BLaER1 (cell line): ENCODE measurements at regions not wholly inside any gene's neighbourhood (a gene's known extent, or its start where the extent isn't known, plus 50 kb on each side); places are given as distances from the start of the nearest gene placed in this dataset.
"Not testable (repeated sequence)": the region's sequence is repeated elsewhere in the genome, so short reads cannot be mapped to it uniquely, and the experiment has no call there.

Experiments
- H3K27ac ChIP-seq: shearing (Covaris generic); formaldehyde crosslinking; 2 replicates; pipeline ENCODE4 v1.8.1; 2022
- H3K27me3 ChIP-seq: shearing (Covaris generic); formaldehyde crosslinking; 2 replicates; pipeline ENCODE4 v1.8.1; 2022
- H3K36me3 ChIP-seq: shearing (Covaris generic); formaldehyde crosslinking; 2 replicates; pipeline ENCODE4 v1.8.1; 2022
- H3K4me1 ChIP-seq: shearing (Covaris generic); formaldehyde crosslinking; 2 replicates; pipeline ENCODE4 v1.8.1; 2022
- H3K4me2 ChIP-seq: shearing (Covaris generic); formaldehyde crosslinking; 2 replicates; pipeline ENCODE4 v1.8.1; 2022
- H3K4me3 ChIP-seq: shearing (Covaris generic); formaldehyde crosslinking; 2 replicates; pipeline ENCODE4 v1.8.1; 2022
- H3K9ac ChIP-seq: shearing (Covaris generic); formaldehyde crosslinking; 2 replicates; pipeline ENCODE4 v1.8.1; 2022
- H3K9me3 ChIP-seq: shearing (Covaris generic); formaldehyde crosslinking; 2 replicates; pipeline ENCODE4 v1.8.1; 2022
- H4K20me1 ChIP-seq: shearing (Covaris generic); formaldehyde crosslinking; 2 replicates; pipeline ENCODE4 v1.8.1; 2022
- Cebpa-rat ChIP-seq: shearing (Covaris generic); IDR thresholded peaks from 2 replicates; pipeline ENCODE4 v1.8.1; 2022

GRCh38 chr2:123826729-123827271, 198.3 kb upstream of the CNTNAP5 start:
- no peaks in the 10 kb centered on the region for H4K20me1 ChIP-seq
- H3K36me3 ChIP-seq = no peaks in the 10 kb centered on the region
- no peaks in the 10 kb centered on the region for H3K4me1 ChIP-seq
- TF ChIP-seq Cebpa-rat = no peak
- H3K27me3 ChIP-seq = no peaks in the 10 kb centered on the region
- H3K9me3 ChIP-seq = peaks cover 15% of the 10 kb centered on the region
- H3K4me2 ChIP-seq = no peak overlapping the region
- H3K27ac ChIP-seq = no peak overlapping the region
- H3K4me3 ChIP-seq = no peak overlapping the region
- no peak overlapping the region for H3K9ac ChIP-seq

GRCh38 chr2:123839326-123839725, 185.8 kb upstream of the CNTNAP5 start:
- H3K4me2 ChIP-seq = no peak overlapping the region
- H3K27me3 ChIP-seq = no peaks in the 10 kb centered on the region
- TF ChIP-seq Cebpa-rat = no peak
- no peaks in the 10 kb centered on the region for H3K36me3 ChIP-seq
- H3K27ac ChIP-seq = no peak overlapping the region
- H3K9me3 ChIP-seq = peaks cover 32% of the 10 kb centered on the region
- H3K4me3 ChIP-seq = no peak overlapping the region
- no peak overlapping the region for H3K9ac ChIP-seq
- no peaks in the 10 kb centered on the region for H4K20me1 ChIP-seq
- H3K4me1 ChIP-seq = no peaks in the 10 kb centered on the region

GRCh38 chr2:123840016-123840415, 185.1 kb upstream of the CNTNAP5 start:
- Histone ChIP-seq H3K9me3 (peaks cover 32% of the 10 kb centered on the region), H4K20me1 (no peaks in the 10 kb centered on the region), H3K4me3 (no peak overlapping the region), H3K36me3 (no peaks in the 10 kb centered on the region), H3K27me3 (no peaks in the 10 kb centered on the region), H3K27ac (no peak overlapping the region), H3K9ac (no peak overlapping the region), H3K4me1 (no peaks in the 10 kb centered on the region), H3K4me2 (no peak overlapping the region)
- no peak for TF ChIP-seq Cebpa-rat

- H3K4me2 ChIP-seq = no peak overlapping the region
- H3K4me3 ChIP-seq = no peak overlapping the region
- no peak overlapping the region for H3K9ac ChIP-seq
- H3K27ac ChIP-seq = no peak overlapping the region
- no peaks in the 10 kb centered on the region for H4K20me1 ChIP-seq
- H3K27me3 ChIP-seq = no peaks in the 10 kb centered on the region
- no peaks in the 10 kb centered on the region for H3K4me1 ChIP-seq
- no peak for TF ChIP-seq Cebpa-rat
- H3K9me3 ChIP-seq = peaks cover 32% of the 10 kb centered on the region
- no peaks in the 10 kb centered on the region for H3K36me3 ChIP-seq
Observed at GRCh38 chr2:123840574-123840973, 184.5 kb upstream of the CNTNAP5 start.

- Histone ChIP-seq H3K4me2 (no peak overlapping the region), H3K9ac (no peak overlapping the region), H3K9me3 (peaks cover 30% of the 10 kb centered on the region)
Observed at GRCh38 chr2:123851281-123851680, 173.8 kb upstream of the CNTNAP5 start.

GRCh38 chr2:123853161-123853560, 171.9 kb upstream of the CNTNAP5 start:
- H3K36me3 ChIP-seq = no peaks in the 10 kb centered on the region
- H4K20me1 ChIP-seq = no peaks in the 10 kb centered on the region
- no peak overlapping the region for H3K27ac ChIP-seq
- no peak for TF ChIP-seq Cebpa-rat
- H3K4me2 ChIP-seq = peak overlapping the region; percentile 26
- no peak overlapping the region for H3K4me3 ChIP-seq
- H3K9me3 ChIP-seq = peaks cover 40% of the 10 kb centered on the region
- no peak overlapping the region for H3K9ac ChIP-seq
- H3K4me1 ChIP-seq = peaks cover 18% of the 10 kb centered on the region
- H3K27me3 ChIP-seq = no peaks in the 10 kb centered on the region

More at GRCh38 chr2:123851281-123851680, 173.8 kb upstream of the CNTNAP5 start:
- no peaks in the 10 kb centered on the region for H3K27me3 ChIP-seq
- H4K20me1 ChIP-seq = no peaks in the 10 kb centered on the region
- TF ChIP-seq Cebpa-rat = no peak
- H3K27ac ChIP-seq = no peak overlapping the region
- H3K36me3 ChIP-seq = no peaks in the 10 kb centered on the region
- H3K4me3 ChIP-seq = no peak overlapping the region
- H3K4me1 ChIP-seq = peaks cover 18% of the 10 kb centered on the region

- H3K4me2 ChIP-seq, H3K27ac ChIP-seq, H3K4me1 ChIP-seq, H3K36me3 ChIP-seq, H4K20me1 ChIP-seq, H3K27me3 ChIP-seq, H3K4me3 ChIP-seq, H3K9ac ChIP-seq: not testable (repeated sequence)
- H3K9me3 ChIP-seq = peaks cover 34% of the 10 kb centered on the region
Observed at GRCh38 chr2:123859031-123859430, 166.1 kb upstream of the CNTNAP5 start.

GRCh38 chr2:123864416-123864815, 160.7 kb upstream of the CNTNAP5 start:
- H4K20me1 ChIP-seq = no peaks in the 10 kb centered on the region
- no peaks in the 10 kb centered on the region for H3K36me3 ChIP-seq
- H3K4me1 ChIP-seq = no peaks in the 10 kb centered on the region
- H3K4me3 ChIP-seq = no peak overlapping the region
- peaks cover 10% of the 10 kb centered on the region for H3K9me3 ChIP-seq
- no peak overlapping the region for H3K9ac ChIP-seq
- no peak overlapping the region for H3K4me2 ChIP-seq
- H3K27me3 ChIP-seq = no peaks in the 10 kb centered on the region
- no peak for TF ChIP-seq Cebpa-rat
- no peak overlapping the region for H3K27ac ChIP-seq

GRCh38 chr2:123870206-123870880, 154.7 kb upstream of the CNTNAP5 start:
- Histone ChIP-seq H3K4me1 (no peaks in the 10 kb centered on the region), H3K27ac (no peak overlapping the region), H3K4me2 (no peak overlapping the region), H3K9ac (no peak overlapping the region), H4K20me1 (no peaks in the 10 kb centered on the region), H3K4me3 (no peak overlapping the region), H3K36me3 (no peaks in the 10 kb centered on the region), H3K27me3 (no peaks in the 10 kb centered on the region), H3K9me3 (peaks cover 7% of the 10 kb centered on the region)
- no peak for TF ChIP-seq Cebpa-rat

GRCh38 chr2:123870881-123871276, 154.2 kb upstream of the CNTNAP5 start:
- H3K27me3 ChIP-seq = no peaks in the 10 kb centered on the region
- H3K9ac ChIP-seq = no peak overlapping the region
- H3K4me3 ChIP-seq = no peak overlapping the region
- H3K36me3 ChIP-seq = no peaks in the 10 kb centered on the region
- no peak for TF ChIP-seq Cebpa-rat
- peaks cover 7% of the 10 kb centered on the region for H3K9me3 ChIP-seq
- H3K4me1 ChIP-seq = no peaks in the 10 kb centered on the region
- no peaks in the 10 kb centered on the region for H4K20me1 ChIP-seq
- no peak overlapping the region for H3K4me2 ChIP-seq
- no peak overlapping the region for H3K27ac ChIP-seq
